MM.1S (cell line): ENCODE measurements at regions not wholly inside any gene's neighbourhood (a gene's known extent, or its start where the extent isn't known, plus 50 kb on each side); places are given as distances from the start of the nearest gene placed in this dataset.

ENCODE experiments used
- DNase-seq: peaks from one replicate; pipeline ENCODE4 v3.0.0-alpha.2; 2015
- H2AFZ ChIP-seq: fragments of 300-600 bp; sonication (generic); 2 replicates; pipeline ENCODE4 v1.6.0; 2016; ENCODE audit warnings: antibody characterized with exemption, low read length
- H3F3A ChIP-seq: fragments of 300-600 bp; sonication (generic); 2 replicates; pipeline ENCODE4 v1.6.1; 2016; ENCODE audit warnings: mild to moderate bottlenecking, antibody characterized with exemption, low read length, moderate library complexity, mixed read lengths; ENCODE audit not compliant: insufficient read depth
- H3K27ac ChIP-seq: fragments of 300-600 bp; sonication (generic); 2 replicates; pipeline ENCODE4 v1.5.1; 2016; ENCODE audit warnings: mild to moderate bottlenecking, low read length
- H3K27me3 ChIP-seq: fragments of 300-600 bp; sonication (generic); replicated peaks from 2 replicates; pipeline ENCODE4 v1.6.0; 2016; ENCODE audit warnings: low read length; ENCODE audit not compliant: insufficient read depth
- H3K36me3 ChIP-seq: fragments of 300-600 bp; sonication (generic); replicated peaks from 2 replicates; pipeline ENCODE4 v1.6.1; 2016; ENCODE audit warnings: mild to moderate bottlenecking, low read length, mixed read lengths; ENCODE audit not compliant: insufficient read depth
- H3K4me1 ChIP-seq: fragments of 300-600 bp; sonication (generic); 2 replicates; pipeline ENCODE4 v1.6.1; 2016; ENCODE audit warnings: low read length, mixed read lengths
- H3K4me2 ChIP-seq: fragments of 300-600 bp; sonication (generic); 2 replicates; pipeline ENCODE4 v1.6.0; 2016; ENCODE audit warnings: low read depth, low read length
- H3K4me3 ChIP-seq: fragments of 300-600 bp; sonication (generic); 2 replicates; pipeline ENCODE4 v1.5.1; 2016; ENCODE audit warnings: low read length, mixed read lengths
- H3K79me2 ChIP-seq: fragments of 300-600 bp; sonication (generic); 2 replicates; pipeline ENCODE4 v1.6.1; 2016; ENCODE audit warnings: mixed run types, low read length, mixed read lengths
- H3K9ac ChIP-seq: fragments of 300-600 bp; sonication (generic); 2 replicates; pipeline ENCODE4 v1.6.1; 2016; ENCODE audit warnings: low read length, mixed read lengths
- H3K9me2 ChIP-seq: fragments of 300-600 bp; sonication (generic); replicated peaks from 2 replicates; pipeline ENCODE4 v1.6.1; 2016; ENCODE audit warnings: mild to moderate bottlenecking, low read length, mixed read lengths; ENCODE audit not compliant: insufficient read depth
- H3K9me3 ChIP-seq: fragments of 300-600 bp; sonication (generic); replicated peaks from 2 replicates; pipeline ENCODE4 v1.6.1; 2016; ENCODE audit warnings: mild to moderate bottlenecking, low read length, mixed read lengths; ENCODE audit not compliant: insufficient read depth
- H4K20me1 ChIP-seq: fragments of 300-600 bp; sonication (generic); 2 replicates; pipeline ENCODE4 v1.6.1; 2016; ENCODE audit warnings: mild to moderate bottlenecking, low read length, moderate library complexity, mixed read lengths; ENCODE audit not compliant: insufficient read depth
- EZH2 ChIP-seq: fragments of 300-600 bp; sonication (generic); optimal IDR thresholded peaks from 2 replicates; pipeline ENCODE3; 2017; ENCODE audit warnings: low read depth, mild to moderate bottlenecking, antibody characterized with exemption, low read length, mixed read lengths
- EZH2phosphoT487 ChIP-seq: fragments of 300-600 bp; sonication (generic); IDR thresholded peaks from 2 replicates; pipeline ENCODE4 v1.6.1; 2018; ENCODE audit warnings: antibody characterized with exemption, low read length
- TF ChIP-seq, protein P1 (sequence below): fragments of 300-600 bp; sonication (generic); IDR thresholded peaks from 2 replicates; pipeline ENCODE4 v1.5.1; 2016; ENCODE audit warnings: antibody characterized with exemption, low read length, mixed read lengths

DNA sequence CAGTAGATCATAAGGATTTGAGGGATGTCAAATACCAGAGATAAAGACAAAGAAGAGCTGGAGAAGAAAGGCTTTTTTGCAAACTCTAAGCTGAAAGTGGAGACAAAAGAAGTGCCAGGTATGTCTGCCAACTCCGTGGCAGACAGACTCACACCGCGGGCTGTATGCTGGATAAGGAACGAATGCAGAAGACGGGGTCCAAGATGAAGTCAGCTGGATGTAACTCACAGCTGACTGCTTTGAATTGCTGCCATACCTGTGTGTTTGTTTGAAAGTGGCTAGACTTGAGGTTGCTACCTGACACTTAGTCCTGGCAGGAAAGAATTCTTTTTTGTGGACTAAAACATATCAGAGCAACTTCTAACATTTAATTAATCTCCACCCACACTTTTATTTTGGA, 398.8 kb downstream of the DLEU7 start:
- no peak overlapping the region for H3K9ac ChIP-seq
- TF ChIP-seq EZH2phosphoT487 (no peak), EZH2 (no peak)
- TF ChIP-seq, protein P1, sequence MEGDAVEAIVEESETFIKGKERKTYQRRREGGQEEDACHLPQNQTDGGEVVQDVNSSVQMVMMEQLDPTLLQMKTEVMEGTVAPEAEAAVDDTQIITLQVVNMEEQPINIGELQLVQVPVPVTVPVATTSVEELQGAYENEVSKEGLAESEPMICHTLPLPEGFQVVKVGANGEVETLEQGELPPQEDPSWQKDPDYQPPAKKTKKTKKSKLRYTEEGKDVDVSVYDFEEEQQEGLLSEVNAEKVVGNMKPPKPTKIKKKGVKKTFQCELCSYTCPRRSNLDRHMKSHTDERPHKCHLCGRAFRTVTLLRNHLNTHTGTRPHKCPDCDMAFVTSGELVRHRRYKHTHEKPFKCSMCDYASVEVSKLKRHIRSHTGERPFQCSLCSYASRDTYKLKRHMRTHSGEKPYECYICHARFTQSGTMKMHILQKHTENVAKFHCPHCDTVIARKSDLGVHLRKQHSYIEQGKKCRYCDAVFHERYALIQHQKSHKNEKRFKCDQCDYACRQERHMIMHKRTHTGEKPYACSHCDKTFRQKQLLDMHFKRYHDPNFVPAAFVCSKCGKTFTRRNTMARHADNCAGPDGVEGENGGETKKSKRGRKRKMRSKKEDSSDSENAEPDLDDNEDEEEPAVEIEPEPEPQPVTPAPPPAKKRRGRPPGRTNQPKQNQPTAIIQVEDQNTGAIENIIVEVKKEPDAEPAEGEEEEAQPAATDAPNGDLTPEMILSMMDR = no peak

DNA sequence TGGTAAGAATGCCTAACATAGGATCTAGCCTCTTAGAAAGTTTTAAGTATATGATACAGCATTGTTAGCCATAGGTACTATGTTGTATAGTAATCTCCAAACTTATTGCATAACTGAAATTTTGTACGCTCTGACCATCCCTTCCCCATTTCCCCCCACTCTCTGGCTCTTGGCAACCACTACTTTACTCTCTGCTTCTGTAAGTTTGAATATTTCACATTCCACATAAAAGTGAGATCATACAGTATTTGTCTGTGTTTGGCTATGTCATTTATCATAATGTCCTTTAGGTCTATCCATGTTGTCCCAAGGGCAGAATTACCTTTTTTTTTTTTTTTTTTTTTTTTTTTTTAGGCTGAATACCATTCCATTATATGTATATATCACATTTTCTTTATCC, 396.9 kb downstream of the DLEU7 start:
- TF ChIP-seq EZH2phosphoT487 (no peak), EZH2 (no peak)
- TF ChIP-seq, protein P1 = no peak
- Histone ChIP-seq H3K9ac (no peak overlapping the region), H3K9me3 (no peaks in the 10 kb centered on the region), H2AFZ (no peak overlapping the region), H3K9me2 (no peaks in the 10 kb centered on the region), H3K4me1 (no peaks in the 10 kb centered on the region), H3K36me3 (no peaks in the 10 kb centered on the region), H3K4me2 (no peak overlapping the region), H3K27me3 (no peaks in the 10 kb centered on the region), H3K4me3 (no peak overlapping the region), H3F3A (no peaks in the 10 kb centered on the region), H3K79me2 (no peaks in the 10 kb centered on the region), H3K27ac (no peak overlapping the region), H4K20me1 (no peaks in the 10 kb centered on the region)
- no peak for DNase-seq

More for the DNA sequence above, 398.8 kb downstream of the DLEU7 start:
- no peaks in the 10 kb centered on the region for H3K9me2 ChIP-seq
- H2AFZ ChIP-seq = no peak overlapping the region
- no peaks in the 10 kb centered on the region for H3K27me3 ChIP-seq
- no peak overlapping the region for H3K27ac ChIP-seq
- no peak overlapping the region for H3K4me2 ChIP-seq
- no peaks in the 10 kb centered on the region for H3K36me3 ChIP-seq
- H3K79me2 ChIP-seq = no peaks in the 10 kb centered on the region
- H3F3A ChIP-seq = no peaks in the 10 kb centered on the region
- H4K20me1 ChIP-seq = no peaks in the 10 kb centered on the region
- DNase-seq = no peak
- H3K9me3 ChIP-seq = no peaks in the 10 kb centered on the region
- no peak overlapping the region for H3K4me3 ChIP-seq
- H3K4me1 ChIP-seq = no peaks in the 10 kb centered on the region

DNA sequence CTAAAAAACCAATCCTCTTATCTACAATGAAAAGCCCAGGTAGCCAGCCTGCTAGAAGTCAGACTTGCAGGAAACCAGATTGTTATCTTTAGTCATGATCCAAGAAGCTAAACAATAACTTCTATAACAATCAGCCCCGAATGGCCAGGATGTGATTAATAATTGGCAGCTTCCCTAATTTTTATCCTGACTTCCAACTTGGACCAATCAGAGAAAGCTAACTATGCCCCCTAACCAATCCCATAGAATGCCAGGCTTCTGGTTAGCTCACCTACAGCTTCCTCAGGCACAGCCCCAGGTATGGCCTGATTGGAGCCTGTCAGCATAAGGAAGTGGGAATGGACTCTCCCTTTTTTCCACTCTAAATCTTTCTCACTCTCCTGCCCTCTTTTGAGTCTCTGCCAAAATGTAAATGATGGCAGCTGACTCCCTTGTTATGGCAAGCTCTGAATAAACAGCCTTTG, 394.9 kb downstream of the DLEU7 start:
- Histone ChIP-seq H3K4me3 (no peak overlapping the region), H3K36me3 (no peaks in the 10 kb centered on the region), H2AFZ (no peak overlapping the region), H3K4me2 (no peak overlapping the region), H4K20me1 (no peaks in the 10 kb centered on the region), H3K79me2 (no peaks in the 10 kb centered on the region), H3K9me2 (no peaks in the 10 kb centered on the region), H3K9ac (no peak overlapping the region), H3F3A (no peaks in the 10 kb centered on the region), H3K4me1 (no peaks in the 10 kb centered on the region), H3K27ac (no peak overlapping the region), H3K9me3 (no peaks in the 10 kb centered on the region), H3K27me3 (no peaks in the 10 kb centered on the region)
- DNase-seq = no peak
- TF ChIP-seq EZH2phosphoT487 (no peak), EZH2 (no peak)
- TF ChIP-seq, protein P1 = no peak
